HEK293 (cell line): ENCODE measurements at regions not wholly inside any gene's neighbourhood (a gene's known extent, or its start where the extent isn't known, plus 50 kb on each side); places are given as distances from the start of the nearest gene placed in this dataset.

Source experiments
- RBAK ChIP-seq: fragments of 450-650 bp; formaldehyde crosslinking; IDR thresholded peaks from 2 replicates; pipeline ENCODE4 v1.5.1; 2016; ENCODE audit warnings: missing biosample characterization, missing genetic modification characterization
- SCRT2 ChIP-seq: fragments of 450-650 bp; formaldehyde crosslinking; IDR thresholded peaks from 2 replicates; pipeline ENCODE4 v1.5.1; 2016; ENCODE audit warnings: missing biosample characterization, missing genetic modification characterization
- ZBTB20 ChIP-seq: fragments of 450-650 bp; formaldehyde crosslinking; IDR thresholded peaks from 2 replicates; pipeline ENCODE4 v1.5.1; 2016; ENCODE audit warnings: missing biosample characterization, missing genetic modification characterization
- ZEB2 ChIP-seq: fragments of 450-650 bp; formaldehyde crosslinking; IDR thresholded peaks from 2 replicates; pipeline ENCODE4 v1.5.1; 2016; ENCODE audit warnings: missing biosample characterization, missing genetic modification characterization
- ZNF23 ChIP-seq: fragments of 450-650 bp; formaldehyde crosslinking; IDR thresholded peaks from 2 replicates; pipeline ENCODE4 v1.5.1; 2016; ENCODE audit warnings: missing biosample characterization, missing genetic modification characterization, borderline replicate concordance
- ZNF274 ChIP-seq, 2 experiments: fragments of 200-500 bp in 1 of 2; fragments of 450-650 bp in 1 of 2; sonication (Bioruptor generic) in 1 of 2; formaldehyde crosslinking in 1 of 2; IDR thresholded peaks; 2 replicates each; pipeline versions ENCODE4 v1.5.1 to v1.6.1; 2014 to 2016; ENCODE audit warnings: borderline replicate concordance in 1 of 2, inconsistent platforms in 1 of 2, low read length in 1 of 2, missing biosample characterization in 1 of 2, missing genetic modification characterization in 1 of 2
- ZNF311 ChIP-seq: fragments of 450-650 bp; formaldehyde crosslinking; IDR thresholded peaks from 2 replicates; pipeline ENCODE4 v1.5.1; 2017; ENCODE audit warnings: missing biosample characterization, missing genetic modification characterization, borderline replicate concordance
- ZNF501 ChIP-seq: fragments of 450-650 bp; formaldehyde crosslinking; IDR thresholded peaks from 2 replicates; pipeline ENCODE4 v1.5.1; 2016; ENCODE audit warnings: missing biosample characterization, missing genetic modification characterization
- ZNF830 ChIP-seq: fragments of 450-650 bp; IDR thresholded peaks from 2 replicates; pipeline ENCODE4 v1.5.0; 2018; ENCODE audit warnings: missing biosample characterization, missing genetic modification characterization, low read depth, mild to moderate bottlenecking, moderate library complexity
- ZNF843 ChIP-seq: fragments of 450-650 bp; formaldehyde crosslinking; IDR thresholded peaks from 2 replicates; pipeline ENCODE4 v1.5.1; 2016; ENCODE audit warnings: missing biosample characterization, missing genetic modification characterization
- TF ChIP-seq, protein P1 (sequence below): fragments of 450-650 bp; formaldehyde crosslinking; IDR thresholded peaks from 2 replicates; pipeline ENCODE4 v1.5.1; 2016; ENCODE audit warnings: missing biosample characterization, missing genetic modification characterization
- TF ChIP-seq, protein P2 (sequence below): fragments of 450-650 bp; formaldehyde crosslinking; IDR thresholded peaks from 2 replicates; pipeline ENCODE4 v1.5.1; 2016; ENCODE audit warnings: missing biosample characterization, missing genetic modification characterization
- TF ChIP-seq, protein P3 (sequence below): IDR thresholded peaks from 2 replicates; pipeline ENCODE4 v1.6.1; 2011; ENCODE audit warnings: mild to moderate bottlenecking, low read depth, low read length, borderline replicate concordance
- TF ChIP-seq, protein P4 (sequence below): fragments of 450-650 bp; formaldehyde crosslinking; IDR thresholded peaks from 2 replicates; pipeline ENCODE4 v1.5.1; 2016; ENCODE audit warnings: missing biosample characterization, missing genetic modification characterization

DNA sequence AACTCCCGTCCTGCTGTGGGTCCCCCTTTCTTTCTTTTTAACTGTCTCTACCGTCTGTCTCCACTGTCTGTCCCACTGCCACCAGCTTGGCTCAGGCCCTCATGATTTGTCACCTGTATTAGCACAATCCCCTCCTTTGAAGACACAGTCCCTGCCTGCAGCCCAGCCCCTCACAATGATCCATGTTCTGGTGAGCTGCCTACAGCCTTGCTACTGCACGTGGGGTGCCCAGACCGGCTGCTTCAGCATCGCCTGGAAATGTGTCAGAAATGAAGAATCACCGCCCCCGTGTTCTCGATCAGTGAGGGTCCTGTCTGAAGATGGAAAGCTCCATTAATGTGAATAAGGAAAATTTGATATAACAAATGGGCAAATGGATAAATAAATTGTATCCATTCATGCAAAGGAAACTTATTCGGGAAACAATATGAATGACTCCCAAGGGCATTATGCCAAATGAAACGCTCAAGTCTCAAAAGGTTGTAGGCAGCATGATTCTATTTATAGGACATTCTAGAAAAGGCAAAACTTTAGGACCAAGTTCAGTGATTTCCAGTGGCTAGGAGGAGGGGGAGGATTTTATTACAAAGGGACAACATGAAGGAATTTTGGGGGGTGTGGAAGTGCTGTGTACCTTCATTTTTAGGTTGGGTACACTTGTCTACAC is 59.4 kb upstream of the CD83 start:
- TF ChIP-seq ZNF311 (tag by site-specific recombination) = no peak
- TF ChIP-seq ZNF830 = no peak
- TF ChIP-seq, protein P1, sequence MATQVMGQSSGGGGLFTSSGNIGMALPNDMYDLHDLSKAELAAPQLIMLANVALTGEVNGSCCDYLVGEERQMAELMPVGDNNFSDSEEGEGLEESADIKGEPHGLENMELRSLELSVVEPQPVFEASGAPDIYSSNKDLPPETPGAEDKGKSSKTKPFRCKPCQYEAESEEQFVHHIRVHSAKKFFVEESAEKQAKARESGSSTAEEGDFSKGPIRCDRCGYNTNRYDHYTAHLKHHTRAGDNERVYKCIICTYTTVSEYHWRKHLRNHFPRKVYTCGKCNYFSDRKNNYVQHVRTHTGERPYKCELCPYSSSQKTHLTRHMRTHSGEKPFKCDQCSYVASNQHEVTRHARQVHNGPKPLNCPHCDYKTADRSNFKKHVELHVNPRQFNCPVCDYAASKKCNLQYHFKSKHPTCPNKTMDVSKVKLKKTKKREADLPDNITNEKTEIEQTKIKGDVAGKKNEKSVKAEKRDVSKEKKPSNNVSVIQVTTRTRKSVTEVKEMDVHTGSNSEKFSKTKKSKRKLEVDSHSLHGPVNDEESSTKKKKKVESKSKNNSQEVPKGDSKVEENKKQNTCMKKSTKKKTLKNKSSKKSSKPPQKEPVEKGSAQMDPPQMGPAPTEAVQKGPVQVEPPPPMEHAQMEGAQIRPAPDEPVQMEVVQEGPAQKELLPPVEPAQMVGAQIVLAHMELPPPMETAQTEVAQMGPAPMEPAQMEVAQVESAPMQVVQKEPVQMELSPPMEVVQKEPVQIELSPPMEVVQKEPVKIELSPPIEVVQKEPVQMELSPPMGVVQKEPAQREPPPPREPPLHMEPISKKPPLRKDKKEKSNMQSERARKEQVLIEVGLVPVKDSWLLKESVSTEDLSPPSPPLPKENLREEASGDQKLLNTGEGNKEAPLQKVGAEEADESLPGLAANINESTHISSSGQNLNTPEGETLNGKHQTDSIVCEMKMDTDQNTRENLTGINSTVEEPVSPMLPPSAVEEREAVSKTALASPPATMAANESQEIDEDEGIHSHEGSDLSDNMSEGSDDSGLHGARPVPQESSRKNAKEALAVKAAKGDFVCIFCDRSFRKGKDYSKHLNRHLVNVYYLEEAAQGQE (tag by site-specific recombination) = no peak
- TF ChIP-seq ZNF843 (tag by site-specific recombination) = no peak
- TF ChIP-seq, protein P2, sequence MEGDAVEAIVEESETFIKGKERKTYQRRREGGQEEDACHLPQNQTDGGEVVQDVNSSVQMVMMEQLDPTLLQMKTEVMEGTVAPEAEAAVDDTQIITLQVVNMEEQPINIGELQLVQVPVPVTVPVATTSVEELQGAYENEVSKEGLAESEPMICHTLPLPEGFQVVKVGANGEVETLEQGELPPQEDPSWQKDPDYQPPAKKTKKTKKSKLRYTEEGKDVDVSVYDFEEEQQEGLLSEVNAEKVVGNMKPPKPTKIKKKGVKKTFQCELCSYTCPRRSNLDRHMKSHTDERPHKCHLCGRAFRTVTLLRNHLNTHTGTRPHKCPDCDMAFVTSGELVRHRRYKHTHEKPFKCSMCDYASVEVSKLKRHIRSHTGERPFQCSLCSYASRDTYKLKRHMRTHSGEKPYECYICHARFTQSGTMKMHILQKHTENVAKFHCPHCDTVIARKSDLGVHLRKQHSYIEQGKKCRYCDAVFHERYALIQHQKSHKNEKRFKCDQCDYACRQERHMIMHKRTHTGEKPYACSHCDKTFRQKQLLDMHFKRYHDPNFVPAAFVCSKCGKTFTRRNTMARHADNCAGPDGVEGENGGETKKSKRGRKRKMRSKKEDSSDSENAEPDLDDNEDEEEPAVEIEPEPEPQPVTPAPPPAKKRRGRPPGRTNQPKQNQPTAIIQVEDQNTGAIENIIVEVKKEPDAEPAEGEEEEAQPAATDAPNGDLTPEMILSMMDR (tag by site-specific recombination) = no peak
- TF ChIP-seq ZEB2 = no peak
- no peak for TF ChIP-seq RBAK (tag by site-specific recombination)
- TF ChIP-seq, protein P3, sequence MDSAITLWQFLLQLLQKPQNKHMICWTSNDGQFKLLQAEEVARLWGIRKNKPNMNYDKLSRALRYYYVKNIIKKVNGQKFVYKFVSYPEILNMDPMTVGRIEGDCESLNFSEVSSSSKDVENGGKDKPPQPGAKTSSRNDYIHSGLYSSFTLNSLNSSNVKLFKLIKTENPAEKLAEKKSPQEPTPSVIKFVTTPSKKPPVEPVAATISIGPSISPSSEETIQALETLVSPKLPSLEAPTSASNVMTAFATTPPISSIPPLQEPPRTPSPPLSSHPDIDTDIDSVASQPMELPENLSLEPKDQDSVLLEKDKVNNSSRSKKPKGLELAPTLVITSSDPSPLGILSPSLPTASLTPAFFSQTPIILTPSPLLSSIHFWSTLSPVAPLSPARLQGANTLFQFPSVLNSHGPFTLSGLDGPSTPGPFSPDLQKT = no peak
- TF ChIP-seq, protein P4, sequence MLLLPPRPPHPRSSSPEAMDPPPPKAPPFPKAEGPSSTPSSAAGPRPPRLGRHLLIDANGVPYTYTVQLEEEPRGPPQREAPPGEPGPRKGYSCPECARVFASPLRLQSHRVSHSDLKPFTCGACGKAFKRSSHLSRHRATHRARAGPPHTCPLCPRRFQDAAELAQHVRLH = no peak
- TF ChIP-seq ZNF501 (tag by site-specific recombination) = no peak
- no peak for TF ChIP-seq ZBTB20
- no peak for TF ChIP-seq ZNF274 (IDR thresholded peaks at IDR 0.05; ENCODE audit: low read length)
- no peak for TF ChIP-seq ZNF274 (tag by site-specific recombination; IDR thresholded peaks at IDR 0.05; ENCODE audit: borderline replicate concordance)
- no peak for TF ChIP-seq ZNF23
- TF ChIP-seq SCRT2 (tag by site-specific recombination) = no peak
